ENCODE measurements at regions not wholly inside any gene's neighbourhood (a gene's known extent, or its start where the extent isn't known, plus 50 kb on each side); places are given as distances from the start of the nearest gene placed in this dataset. TPM values are rescaled to one million over a fixed set of nuclear protein-coding genes. Genes with fewer than 3 reads are reported as not detected.

DNA sequence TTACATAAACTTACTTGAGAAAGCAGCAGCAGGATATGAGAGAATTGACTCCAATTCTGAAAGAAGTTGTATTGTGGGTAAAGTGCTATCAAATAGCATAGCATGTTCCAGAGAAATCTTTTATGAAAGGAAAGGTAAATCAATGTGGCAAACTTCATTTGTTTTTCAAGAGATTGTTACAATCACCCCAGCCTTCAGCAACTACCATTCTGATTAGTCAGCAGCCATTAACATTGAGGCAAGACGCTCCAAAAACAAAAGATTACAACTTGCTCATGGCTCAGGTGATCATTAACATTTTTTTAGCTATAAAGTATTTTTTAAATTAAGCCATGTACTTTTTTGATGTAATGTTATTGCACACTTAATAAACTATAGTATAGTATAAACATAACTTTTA, 357.2 kb downstream of the TMEM135 start:
- Histone ChIP-seq H4K20me1 (ENCODE audit: insufficient read depth, low read depth, low read length) (no peaks in the 10 kb centered on the region), H3K79me2 (ENCODE audit: low read length) (no peaks in the 10 kb centered on the region), H3K4me2 (ENCODE audit: low read depth, low read length, poor library complexity, severe bottlenecking) (no peak overlapping the region), H3K27ac (ENCODE audit: low read length) (no peak overlapping the region), H3K9me3 (ENCODE audit: low read length) (no peaks in the 10 kb centered on the region), H3K9me2 (replicated peaks; ENCODE audit: insufficient read depth, low read length) (no peaks in the 10 kb centered on the region), H3K9ac (ENCODE audit: low read length) (no peak overlapping the region), H2AFZ (ENCODE audit: low read length) (no peak overlapping the region), H3K4me3 (ENCODE audit: low read length) (no peak overlapping the region), H3K27me3 (ENCODE audit: low read length) (no peaks in the 10 kb centered on the region), H3K36me3 (ENCODE audit: insufficient read depth, low read length) (no peaks in the 10 kb centered on the region), H3K4me1 (ENCODE audit: low read length) (peaks cover 2% of the 10 kb centered on the region; the same call in 1 of the 2 replicates)
- no peak for DNase-seq

- H3K27ac ChIP-seq (ENCODE audit: low read length): no peak overlapping the region
- H3K27me3 ChIP-seq (ENCODE audit: low read length): no peaks in the 10 kb centered on the region
- H3K4me2 ChIP-seq (ENCODE audit: low read depth, low read length, poor library complexity, severe bottlenecking): no peak overlapping the region
- no peak for DNase-seq
- H3K79me2 ChIP-seq (ENCODE audit: low read length): no peaks in the 10 kb centered on the region
- no peaks in the 10 kb centered on the region for H3K9me2 ChIP-seq (replicated peaks; ENCODE audit: insufficient read depth, low read length)
- H4K20me1 ChIP-seq (ENCODE audit: insufficient read depth, low read depth, low read length): no peaks in the 10 kb centered on the region
- H3K9ac ChIP-seq (ENCODE audit: low read length): no peak overlapping the region
- H3K36me3 ChIP-seq (ENCODE audit: insufficient read depth, low read length): no peaks in the 10 kb centered on the region; the same call in 1 of the 2 replicates
- H3K4me3 ChIP-seq (ENCODE audit: low read length): no peak overlapping the region
- H3K9me3 ChIP-seq (ENCODE audit: low read length): peaks cover 3% of the 10 kb centered on the region; the same call in 1 of the 2 replicates
- H3K4me1 ChIP-seq (ENCODE audit: low read length): peaks cover 2% of the 10 kb centered on the region; the same call in 1 of the 2 replicates
- no peak overlapping the region for H2AFZ ChIP-seq (ENCODE audit: low read length)
Observed at GRCh38 chr11:87392665-87393064, 354.9 kb downstream of the TMEM135 start.

DNA sequence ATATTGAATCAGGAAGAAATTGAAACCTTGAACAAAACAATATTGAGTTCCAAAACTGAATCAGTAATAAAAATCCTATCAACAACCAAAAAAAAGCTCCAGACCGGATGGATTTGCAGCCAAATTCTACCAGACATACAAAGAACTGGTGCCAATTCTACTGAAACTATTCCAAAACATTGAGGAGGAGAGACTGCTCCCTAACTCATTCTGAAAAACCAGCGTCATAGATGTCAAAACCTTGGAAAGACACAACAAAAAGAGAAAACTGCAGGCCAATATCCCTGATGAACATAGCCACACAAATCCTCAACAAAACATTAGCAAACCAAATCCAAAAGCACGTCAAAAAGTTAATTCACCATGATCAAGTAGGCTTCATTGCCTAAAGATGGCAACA, 353.8 kb downstream of the TMEM135 start:
- Histone ChIP-seq H3K27ac (ENCODE audit: low read length) (no peak overlapping the region), H3K9ac (ENCODE audit: low read length) (no peak overlapping the region), H3K79me2 (ENCODE audit: low read length) (no peaks in the 10 kb centered on the region), H3K4me1 (ENCODE audit: low read length) (no peaks in the 10 kb centered on the region), H3K9me2 (replicated peaks; ENCODE audit: insufficient read depth, low read length) (no peaks in the 10 kb centered on the region), H3K4me3 (ENCODE audit: low read length) (no peak overlapping the region), H4K20me1 (ENCODE audit: insufficient read depth, low read depth, low read length) (no peaks in the 10 kb centered on the region), H3K4me2 (ENCODE audit: low read depth, low read length, poor library complexity, severe bottlenecking) (no peak overlapping the region), H3K9me3 (ENCODE audit: low read length) (peaks cover 6% of the 10 kb centered on the region), H2AFZ (ENCODE audit: low read length) (no peak overlapping the region), H3K27me3 (ENCODE audit: low read length) (no peaks in the 10 kb centered on the region), H3K36me3 (ENCODE audit: insufficient read depth, low read length) (peaks cover 3% of the 10 kb centered on the region; the same call in 1 of the 2 replicates)
- DNase-seq: no peak

DNA sequence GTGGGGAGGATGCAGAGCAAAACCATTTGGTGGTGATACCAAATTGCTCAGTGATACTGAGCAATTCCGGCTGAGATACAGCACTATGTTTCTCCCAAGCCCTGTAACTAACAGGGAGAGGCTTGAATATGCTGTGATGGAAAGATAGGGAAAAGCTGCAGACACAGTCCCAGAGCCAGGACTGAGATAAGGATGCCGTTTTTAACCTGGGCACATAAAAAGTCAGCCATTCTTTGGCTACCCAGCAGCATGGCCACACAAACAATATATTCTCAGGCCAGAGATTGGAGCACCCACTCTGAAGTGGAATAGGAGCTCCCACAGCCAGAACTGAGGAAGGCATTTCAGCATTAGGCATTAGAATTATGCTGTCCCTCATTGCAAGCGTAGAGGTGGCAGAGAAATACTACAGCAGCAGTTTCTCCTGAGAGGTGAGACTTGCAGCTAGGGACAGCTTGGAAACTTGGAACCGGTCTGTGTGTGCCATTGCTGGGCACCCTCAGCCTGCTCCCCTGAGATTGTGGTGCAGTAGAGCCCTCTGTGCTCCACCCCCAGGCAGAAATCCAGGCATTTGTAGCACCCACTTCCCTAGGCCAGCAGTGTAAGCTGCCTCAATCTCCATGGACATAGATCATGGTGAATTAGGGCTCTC, 346.5 kb downstream of the TMEM135 start:
- no peak overlapping the region for H3K4me2 ChIP-seq (ENCODE audit: low read depth, low read length, poor library complexity, severe bottlenecking)
- H3K9me3 ChIP-seq (ENCODE audit: low read length): peaks cover 32% of the 10 kb centered on the region
- no peak overlapping the region for H3K27ac ChIP-seq (ENCODE audit: low read length)
- no peaks in the 10 kb centered on the region for H3K4me1 ChIP-seq (ENCODE audit: low read length)
- no peak overlapping the region for H2AFZ ChIP-seq (ENCODE audit: low read length)
- no peak overlapping the region for H3K4me3 ChIP-seq (ENCODE audit: low read length)
- H4K20me1 ChIP-seq (ENCODE audit: insufficient read depth, low read depth, low read length): no peaks in the 10 kb centered on the region
- DNase-seq: no peak
- no peak overlapping the region for H3K9ac ChIP-seq (ENCODE audit: low read length)
- H3K79me2 ChIP-seq (ENCODE audit: low read length): no peaks in the 10 kb centered on the region
- H3K9me2 ChIP-seq (replicated peaks; ENCODE audit: insufficient read depth, low read length): no peaks in the 10 kb centered on the region
- H3K36me3 ChIP-seq (ENCODE audit: insufficient read depth, low read length): peaks cover 26% of the 10 kb centered on the region; the same call in 1 of the 2 replicates
- no peaks in the 10 kb centered on the region for H3K27me3 ChIP-seq (ENCODE audit: low read length)

DNA sequence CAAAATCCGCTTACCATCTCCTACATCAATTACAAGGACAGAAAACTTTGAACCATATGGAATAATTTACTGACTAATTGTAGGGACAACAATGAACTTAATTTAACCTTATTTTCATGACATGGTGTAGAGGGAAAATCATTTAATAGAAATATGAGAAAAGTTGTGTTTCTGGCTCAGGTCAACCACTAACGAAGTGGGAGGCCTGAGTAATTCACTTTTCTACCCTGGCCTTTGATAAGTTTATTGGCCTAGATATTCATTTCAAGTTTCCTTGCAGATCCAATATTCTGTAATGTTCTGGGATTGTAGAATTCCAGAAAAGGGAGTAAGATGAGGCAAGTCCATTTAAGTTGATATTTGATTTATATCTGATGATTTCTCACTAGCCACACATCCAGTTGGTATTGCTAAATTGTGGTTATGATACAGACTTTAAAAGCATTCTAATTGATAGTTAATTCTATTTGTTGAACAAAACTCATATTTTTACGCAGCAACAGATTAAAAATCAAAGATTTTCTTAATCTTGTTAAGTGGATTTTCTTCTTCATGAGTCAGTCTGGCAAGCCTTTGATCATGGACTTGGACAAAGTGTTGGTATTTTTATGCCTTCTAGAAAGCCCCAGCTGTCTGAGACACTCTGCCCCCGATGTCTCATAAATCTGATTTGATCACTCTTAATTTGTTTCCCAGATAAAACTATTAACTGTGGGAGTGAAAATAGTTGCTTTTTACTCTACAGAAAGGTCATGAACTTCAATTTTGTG, 336.5 kb downstream of the TMEM135 start:
- no peak for DNase-seq
- Histone ChIP-seq H3K27ac (ENCODE audit: low read length) (no peak overlapping the region), H3K9ac (ENCODE audit: low read length) (no peak overlapping the region), H3K4me3 (ENCODE audit: low read length) (no peak overlapping the region), H3K4me1 (ENCODE audit: low read length) (peaks cover under 1% of the 10 kb centered on the region), H3K36me3 (ENCODE audit: insufficient read depth, low read length) (peaks cover 17% of the 10 kb centered on the region; the same call in 1 of the 2 replicates), H4K20me1 (ENCODE audit: insufficient read depth, low read depth, low read length) (no peaks in the 10 kb centered on the region), H3K79me2 (ENCODE audit: low read length) (no peaks in the 10 kb centered on the region), H3K4me2 (ENCODE audit: low read depth, low read length, poor library complexity, severe bottlenecking) (no peak overlapping the region), H3K9me3 (ENCODE audit: low read length) (no peaks in the 10 kb centered on the region; the same call in 1 of the 2 replicates), H3K9me2 (replicated peaks; ENCODE audit: insufficient read depth, low read length) (no peaks in the 10 kb centered on the region), H2AFZ (ENCODE audit: low read length) (no peak overlapping the region), H3K27me3 (ENCODE audit: low read length) (no peaks in the 10 kb centered on the region)

Small RNA genes lying in the stretch of these regions (small RNA-seq; reads per million reads assigned to genes)
- gene AP000676.1 (not detected), gene RF00026 (not detected), gene RNU6-1135P (not detected)
